ENCODE measurements at regions not wholly inside any gene's neighbourhood (a gene's known extent, or its start where the extent isn't known, plus 50 kb on each side); places are given as distances from the start of the nearest gene placed in this dataset.

GRCh38 chr6:156420172-156420993 lies 356.8 kb upstream of the ARID1B start:
- POLR2A ChIA-PET = no interaction called here
- Histone ChIP-seq H3K4me3 (replicated peaks in 1 of 2; ENCODE audit: low read depth in 1 of 2, low read length in 2 of 2) (no peak overlapping the region), H3K79me2 (ENCODE audit: insufficient read depth, low read length) (no peaks in the 10 kb centered on the region), H3K9me3 (ENCODE audit: control insufficient read depth in 1 of 2, insufficient read depth in 1 of 2, low read depth in 1 of 2, low read length in 2 of 2) (no peaks in the 10 kb centered on the region), H3K27ac (ENCODE audit: low read depth, low read length) (no peak overlapping the region), H3K9ac (ENCODE audit: low read length) (no peak overlapping the region), H3K27me3 (ENCODE audit: insufficient read depth, low read length) (no peaks in the 10 kb centered on the region), H3K4me2 (ENCODE audit: low read length) (no peak overlapping the region), H3K9me2 (ENCODE audit: insufficient read depth) (no peaks in the 10 kb centered on the region), H2AFZ (ENCODE audit: low read depth, low read length, poor library complexity, severe bottlenecking) (no peak overlapping the region), H4K20me1 (ENCODE audit: insufficient read depth) (no peaks in the 10 kb centered on the region), H3K4me1 (ENCODE audit: control insufficient read depth in 1 of 2, insufficient read depth in 2 of 2, low read length in 2 of 2) (no peaks in the 10 kb centered on the region), H3K36me3 (ENCODE audit: control insufficient read depth in 1 of 2, insufficient read depth in 2 of 2, low read length in 2 of 2) (no peaks in the 10 kb centered on the region)
- CTCF ChIA-PET = interaction anchor here (0.9 kb wide), 1 partner anchor 9 kb away, joined by 4 read pairs; no protein-coding TSS in a partner anchor
- DNase-seq (ENCODE audit: low read depth, low spot score) = no peak
- TF ChIP-seq EZH2 (IDR thresholded peaks at IDR 0.05) (no peak), EGR1 (IDR thresholded peaks at IDR 0.05; ENCODE audit: low read depth) (no peak), REST (IDR thresholded peaks at IDR 0.05; ENCODE audit: low read depth) (no peak), MAX (IDR thresholded peaks at IDR 0.05) (no peak), SP1 (IDR thresholded peaks at IDR 0.05; ENCODE audit: low read depth) (no peak), POLR2A (IDR thresholded peaks at IDR 0.05; ENCODE audit: borderline replicate concordance, extremely low read depth, insufficient read depth, insufficient read length) (no peak), POLR2AphosphoS5 (IDR thresholded peaks at IDR 0.05; ENCODE audit: low read depth, low read length) (no peak), JUND (IDR thresholded peaks at IDR 0.05) (no peak), ELF1 (IDR thresholded peaks at IDR 0.05; ENCODE audit: borderline replicate concordance, low read depth) (no peak), CTCF (IDR thresholded peaks at IDR 0.05 in 2 of 3, conservative IDR thresholded peaks at IDR 0.05 in 1 of 3; ENCODE audit: borderline replicate concordance in 1 of 3, insufficient read depth in 1 of 3, low read depth in 2 of 3, low read length in 2 of 3) (no peak), TCF7L2 (IDR thresholded peaks at IDR 0.05; ENCODE audit: borderline replicate concordance, extremely low read depth, insufficient read depth, insufficient read length) (no peak), CEBPB (IDR thresholded peaks at IDR 0.05; ENCODE audit: low read depth) (no peak), RAD21 (IDR thresholded peaks at IDR 0.05; ENCODE audit: low read depth) (no peak), SRF (IDR thresholded peaks at IDR 0.05; ENCODE audit: low read depth) (no peak), CBX3 (IDR thresholded peaks at IDR 0.05; ENCODE audit: low read depth) (no peak)
- RAD21 ChIA-PET (ENCODE audit: low non-redundant PET in 1 of 2, low total read pairs in 2 of 2, uncharacterized antibody in 2 of 2, unreplicated experiment in 2 of 2) = no interaction called here
- intact Hi-C loops (cut with micrococcal nuclease) = no loop called here
- no TSS peak for BruUV-seq (replicated peaks)
- no peak for ATAC-seq
